GM12864 (cell line): ENCODE measurements at regions not wholly inside any gene's neighbourhood (a gene's known extent, or its start where the extent isn't known, plus 50 kb on each side); places are given as distances from the start of the nearest gene placed in this dataset.
A peak's percentile ranks its signal among the peaks of the same experiment; 100 is the strongest.

Experiments
- DNase-seq: peaks from one replicate; pipeline ENCODE4 v3.0.0-alpha.2; 2011; ENCODE audit warnings: low read depth
- H3K4me3 ChIP-seq: 2 replicates; pipeline ENCODE4 v1.5.1; 2011; ENCODE audit warnings: mild to moderate bottlenecking, low read depth, low read length, control low read depth
- TF ChIP-seq, protein P1 (sequence below): IDR thresholded peaks from 2 replicates; pipeline ENCODE4 v1.5.1; 2011; ENCODE audit warnings: low read depth, mild to moderate bottlenecking, moderate library complexity, low read length, control low read depth, inconsistent platforms; ENCODE audit errors: missing control alignments

DNA sequence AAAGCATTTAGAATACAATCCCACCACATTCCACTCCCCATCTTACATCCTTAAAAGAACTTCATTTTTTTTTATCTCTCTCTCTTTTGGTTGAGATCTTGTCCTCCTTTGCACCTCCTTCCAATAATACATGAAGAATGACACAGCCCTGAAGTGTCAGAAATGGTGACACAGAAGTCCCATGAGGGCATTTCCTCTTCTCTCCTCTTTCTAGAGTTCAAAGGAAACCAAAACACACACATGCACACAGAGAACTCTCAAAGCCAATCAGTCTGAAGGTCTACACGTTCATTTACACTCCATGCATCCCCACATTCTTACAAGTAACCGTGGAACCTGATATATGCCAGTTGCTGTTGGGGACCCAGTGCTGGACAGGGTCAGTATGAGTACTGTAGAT is 450.7 kb downstream of the HNRNPD start:
- TF ChIP-seq, protein P1, sequence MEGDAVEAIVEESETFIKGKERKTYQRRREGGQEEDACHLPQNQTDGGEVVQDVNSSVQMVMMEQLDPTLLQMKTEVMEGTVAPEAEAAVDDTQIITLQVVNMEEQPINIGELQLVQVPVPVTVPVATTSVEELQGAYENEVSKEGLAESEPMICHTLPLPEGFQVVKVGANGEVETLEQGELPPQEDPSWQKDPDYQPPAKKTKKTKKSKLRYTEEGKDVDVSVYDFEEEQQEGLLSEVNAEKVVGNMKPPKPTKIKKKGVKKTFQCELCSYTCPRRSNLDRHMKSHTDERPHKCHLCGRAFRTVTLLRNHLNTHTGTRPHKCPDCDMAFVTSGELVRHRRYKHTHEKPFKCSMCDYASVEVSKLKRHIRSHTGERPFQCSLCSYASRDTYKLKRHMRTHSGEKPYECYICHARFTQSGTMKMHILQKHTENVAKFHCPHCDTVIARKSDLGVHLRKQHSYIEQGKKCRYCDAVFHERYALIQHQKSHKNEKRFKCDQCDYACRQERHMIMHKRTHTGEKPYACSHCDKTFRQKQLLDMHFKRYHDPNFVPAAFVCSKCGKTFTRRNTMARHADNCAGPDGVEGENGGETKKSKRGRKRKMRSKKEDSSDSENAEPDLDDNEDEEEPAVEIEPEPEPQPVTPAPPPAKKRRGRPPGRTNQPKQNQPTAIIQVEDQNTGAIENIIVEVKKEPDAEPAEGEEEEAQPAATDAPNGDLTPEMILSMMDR, result no peak
- no peak for DNase-seq
- H3K4me3 ChIP-seq, result no peak overlapping the region

DNA sequence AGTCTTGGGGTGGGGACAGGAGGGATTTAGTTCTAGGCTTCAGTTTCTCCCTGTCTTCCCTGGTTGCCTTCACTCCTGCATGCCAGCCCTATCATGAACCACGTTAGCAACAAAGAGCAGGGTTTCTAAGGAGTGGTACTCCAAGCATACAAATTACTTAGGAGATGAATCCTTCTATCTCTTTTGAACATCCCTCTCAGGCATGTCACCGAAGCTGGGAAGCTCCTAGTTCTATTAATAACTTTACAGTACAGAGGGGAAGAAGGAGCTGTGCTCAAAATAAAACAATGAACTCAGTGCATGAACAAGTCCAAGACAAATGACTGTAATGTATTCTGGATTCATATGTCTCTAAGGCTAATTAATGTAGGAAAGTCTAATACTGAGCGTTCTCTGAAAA is 450.6 kb upstream of the RASGEF1B start:
- TF ChIP-seq, protein P1, result no peak
- DNase-seq, result no peak
- H3K4me3 ChIP-seq, result no peak overlapping the region

DNA sequence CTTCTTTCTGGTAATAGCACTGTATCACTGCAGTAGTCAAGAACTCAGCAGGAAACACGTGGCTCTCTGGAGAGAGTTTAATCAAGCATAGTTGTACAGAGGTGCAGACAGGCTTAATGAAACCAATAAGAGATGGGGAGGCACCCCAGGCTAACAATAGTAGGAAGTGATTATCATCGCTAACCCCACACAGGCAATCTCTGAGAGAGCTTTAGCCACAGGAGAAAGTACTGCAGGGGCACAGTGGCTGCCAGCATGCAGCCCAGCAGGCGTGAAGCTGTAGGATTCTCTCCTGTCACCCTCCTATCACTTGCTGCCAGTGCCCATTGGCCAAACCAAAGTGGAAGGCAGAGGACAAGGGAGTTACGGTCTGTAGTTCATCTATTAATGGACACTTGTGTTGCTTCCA is 450.0 kb upstream of the RASGEF1B start:
- DNase-seq, result no peak
- TF ChIP-seq, protein P1, result no peak
- no peak overlapping the region for H3K4me3 ChIP-seq

DNA sequence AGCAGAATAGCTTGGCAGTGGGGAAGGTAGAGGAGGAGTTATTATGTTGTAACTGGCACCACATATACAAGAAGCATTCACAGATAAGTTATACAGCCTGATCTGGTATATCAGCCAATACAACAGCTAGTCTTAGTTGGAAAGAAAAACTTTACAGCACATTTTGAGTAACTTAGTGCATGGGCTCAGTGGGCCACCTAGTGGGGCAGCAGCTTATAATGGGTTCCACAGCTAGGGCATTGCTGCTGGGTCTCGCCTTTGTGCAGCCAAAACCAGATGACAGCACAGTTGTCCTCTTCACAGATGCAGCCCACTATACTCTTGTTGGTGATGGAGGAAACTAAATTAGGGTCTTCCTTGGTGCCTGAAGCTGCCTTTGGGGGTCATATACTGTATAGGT is 448.1 kb upstream of the RASGEF1B start:
- H3K4me3 ChIP-seq, result no peak overlapping the region
- TF ChIP-seq, protein P1, result no peak
- DNase-seq, result no peak

DNA sequence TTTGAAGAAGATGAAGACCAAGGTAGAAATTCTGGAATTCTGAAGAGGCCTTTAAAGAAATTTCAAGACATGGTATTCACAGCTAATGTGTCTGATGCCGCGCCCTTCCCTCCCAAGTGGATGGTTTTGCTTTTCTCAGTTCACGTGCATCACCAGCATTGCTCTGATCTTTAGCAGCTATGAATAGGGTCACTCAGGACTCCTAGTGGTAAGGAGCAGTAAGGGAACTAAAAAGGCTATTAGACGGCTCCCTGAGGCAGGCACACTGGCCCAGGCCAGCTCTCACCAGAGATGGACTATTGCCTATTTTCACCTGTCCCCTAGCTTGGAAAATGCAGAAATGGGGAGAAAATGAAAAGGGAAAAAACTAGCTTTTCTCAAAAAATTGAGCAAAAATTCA is 447.5 kb upstream of the RASGEF1B start:
- no peak for DNase-seq
- H3K4me3 ChIP-seq, result no peak overlapping the region
- TF ChIP-seq, protein P1, result peak; percentile 53

DNA sequence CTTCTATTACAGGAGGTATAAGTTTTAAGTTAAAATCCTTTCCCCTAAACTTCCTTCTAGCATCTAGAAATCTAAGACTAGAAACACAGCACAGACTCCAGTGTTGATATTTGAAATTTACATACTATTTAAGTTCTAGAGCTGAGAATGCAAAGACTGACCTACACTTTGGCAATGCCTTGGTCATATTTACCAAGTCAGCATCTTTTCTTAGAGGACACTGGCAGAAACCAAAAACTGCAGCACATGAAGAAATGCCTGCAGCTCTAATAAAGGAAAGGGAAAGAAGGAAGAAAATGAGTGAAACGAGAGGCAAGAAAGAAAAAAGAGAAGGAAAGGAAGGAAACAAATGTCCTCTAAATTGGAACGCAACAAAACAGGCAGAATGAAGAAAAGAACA is 443.7 kb upstream of the RASGEF1B start:
- H3K4me3 ChIP-seq, result no peak overlapping the region
- no peak for DNase-seq
- TF ChIP-seq, protein P1, result no peak

DNA sequence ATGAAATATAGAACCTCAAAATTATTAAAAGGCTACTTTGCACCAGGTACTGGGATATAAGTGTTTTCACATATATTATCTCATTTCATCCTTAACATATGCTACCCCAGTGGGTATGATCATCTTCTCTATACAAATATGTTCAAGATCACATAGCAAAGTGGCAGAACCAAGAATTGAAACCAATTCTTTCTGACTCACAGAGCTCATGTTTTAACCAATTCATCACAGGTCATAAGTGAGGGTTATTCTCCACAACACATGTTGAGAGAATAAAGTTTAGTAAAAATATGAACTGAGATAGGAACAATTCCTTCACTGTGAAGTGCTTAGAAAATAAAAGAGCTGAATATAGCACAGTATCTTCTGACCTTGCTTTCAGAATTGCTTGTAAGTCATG is 442.9 kb upstream of the RASGEF1B start:
- TF ChIP-seq, protein P1, result no peak
- no peak for DNase-seq
- H3K4me3 ChIP-seq, result no peak overlapping the region
